Stimulated activated CD8-positive, alpha-beta memory T cell treated with anti-CD3 and anti-CD28 coated beads, Interleukin-7, amount 100 ng/mL, for 4 hours (primary cell): ENCODE measurements at regions not wholly inside any gene's neighbourhood (a gene's known extent, or its start where the extent isn't known, plus 50 kb on each side); places are given as distances from the start of the nearest gene placed in this dataset.

ENCODE experiments used
- DNase-seq, 2 donors: peaks; one replicate each; pipeline ENCODE4 v3.0.0-alpha.2; 2020; ENCODE audit warnings: low read depth in 2 of 2

- DNase-seq: no peak
Observed at GRCh38 chr22:27491888-27492287, 309.7 kb downstream of the MN1 start.

GRCh38 chr22:27492566-27493201 is 308.9 kb downstream of the MN1 start:
- DNase-seq: no peak

DNA sequence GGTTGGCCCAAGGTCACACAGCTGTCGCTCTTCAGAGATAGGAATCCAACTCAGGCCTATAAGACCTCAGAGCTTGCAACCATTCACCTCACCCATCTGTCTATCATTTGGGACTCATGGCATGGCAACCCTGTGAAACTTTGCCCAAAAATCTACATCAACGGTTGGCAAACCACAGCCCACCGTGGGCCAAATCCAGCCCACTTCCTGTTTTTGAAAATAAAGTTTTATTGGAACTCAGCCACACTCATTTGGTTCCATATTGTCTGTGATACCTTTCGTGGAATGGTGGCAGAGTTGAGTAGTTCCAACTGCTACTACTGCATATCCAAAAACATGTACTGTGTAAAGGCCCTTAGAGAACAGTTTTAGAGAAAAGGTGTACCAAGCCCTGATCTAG is 307.8 kb downstream of the MN1 start:
- DNase-seq: no peak

- DNase-seq: no peak
Observed at GRCh38 chr22:27494785-27495184, 306.8 kb downstream of the MN1 start.

GRCh38 chr22:27495325-27495724 is 306.2 kb downstream of the MN1 start:
- DNase-seq: no peak

- DNase-seq: no peak
Observed at GRCh38 chr22:27499121-27499520, 302.4 kb downstream of the MN1 start.

DNA sequence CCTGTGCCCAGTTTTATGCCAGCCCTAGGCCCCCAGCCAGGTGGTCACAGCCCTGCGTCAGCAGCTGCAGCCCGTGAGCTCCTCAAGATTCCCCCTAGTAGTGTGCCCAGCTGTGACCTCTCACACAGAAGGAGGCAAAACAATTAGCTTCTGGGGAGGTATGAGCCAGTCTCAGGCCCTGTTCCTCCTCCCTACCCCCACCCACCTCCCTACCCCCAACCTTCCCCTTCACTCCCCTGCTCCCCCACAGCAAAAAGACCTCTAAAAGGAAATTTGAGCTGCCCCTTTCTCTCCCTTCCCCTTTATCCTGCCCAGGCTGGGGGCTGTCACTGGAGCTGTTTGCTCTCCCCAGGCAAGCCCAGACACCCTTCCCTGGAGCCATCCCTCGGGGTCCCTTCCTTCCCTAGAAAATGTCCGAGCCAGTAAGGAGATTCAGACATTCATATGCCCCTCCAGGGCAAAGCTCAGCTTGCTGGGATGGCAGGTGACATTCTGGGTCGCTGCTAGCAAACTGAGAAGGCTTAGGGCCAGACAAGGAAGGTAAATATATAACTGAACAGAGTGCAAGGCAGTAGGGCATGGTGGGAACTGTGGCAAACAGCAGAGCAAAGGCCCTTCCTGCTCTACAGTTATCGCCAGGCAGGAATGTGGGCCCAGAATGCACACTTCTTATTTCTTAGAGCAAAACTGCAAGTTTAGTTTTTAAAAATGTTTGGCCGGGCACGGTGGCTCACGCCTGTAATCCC is 300.2 kb downstream of the MN1 start:
- no peak for DNase-seq

DNA sequence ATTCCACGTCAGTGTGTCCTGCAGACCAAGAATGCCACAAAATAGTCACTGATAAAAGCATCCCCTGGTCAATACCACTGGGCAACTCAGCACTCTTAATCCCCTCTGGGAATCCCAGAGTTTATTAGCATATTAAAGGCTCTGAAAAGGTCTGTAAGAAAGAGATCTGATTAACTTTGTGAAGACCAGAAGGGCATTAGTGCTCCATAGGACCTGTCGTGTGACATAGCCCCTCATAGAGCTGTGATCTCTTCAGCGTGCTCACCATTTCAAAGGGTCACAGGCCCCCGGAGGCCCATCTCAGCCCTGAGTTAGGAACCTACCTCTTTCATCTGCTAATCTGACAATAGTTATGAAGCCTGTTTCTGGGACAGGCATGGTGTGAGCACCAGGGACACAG is 299.2 kb downstream of the MN1 start:
- DNase-seq: no peak

- no peak for DNase-seq
Observed at GRCh38 chr22:27504360-27505253, 296.9 kb downstream of the MN1 start.

- DNase-seq: no peak
Observed at GRCh38 chr22:27507111-27507611, 294.4 kb downstream of the MN1 start.

DNA sequence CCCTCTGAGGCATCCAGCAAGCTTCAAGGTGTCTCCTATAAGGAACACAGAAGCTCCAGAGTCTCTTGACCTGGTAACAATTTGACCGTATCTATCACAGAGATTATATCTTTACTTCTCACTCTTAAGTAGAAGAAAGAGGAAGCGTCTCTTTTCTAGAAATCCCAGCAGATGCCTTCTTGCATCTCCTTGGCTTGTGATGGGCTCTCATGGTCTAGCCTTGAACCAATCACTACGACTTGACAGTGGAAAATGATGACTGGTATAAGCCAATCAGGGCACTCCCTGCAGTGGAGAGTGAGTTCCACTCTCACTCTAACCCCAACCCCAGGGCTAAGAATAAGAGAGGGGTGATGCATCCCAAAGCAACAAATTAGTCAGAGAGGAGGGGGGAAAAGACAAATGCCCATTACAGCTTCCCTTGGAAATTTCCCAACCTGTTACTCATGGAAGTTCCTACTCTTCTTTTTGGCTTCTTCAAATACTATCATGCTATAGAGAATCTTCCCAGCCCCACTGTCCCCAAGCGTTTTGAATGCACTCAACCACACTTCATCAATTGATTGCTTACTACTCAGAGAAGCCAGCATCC is 293.5 kb downstream of the MN1 start:
- no peak for DNase-seq

GRCh38 chr22:27509132-27509920 is 292.2 kb downstream of the MN1 start:
- DNase-seq: no peak

DNA sequence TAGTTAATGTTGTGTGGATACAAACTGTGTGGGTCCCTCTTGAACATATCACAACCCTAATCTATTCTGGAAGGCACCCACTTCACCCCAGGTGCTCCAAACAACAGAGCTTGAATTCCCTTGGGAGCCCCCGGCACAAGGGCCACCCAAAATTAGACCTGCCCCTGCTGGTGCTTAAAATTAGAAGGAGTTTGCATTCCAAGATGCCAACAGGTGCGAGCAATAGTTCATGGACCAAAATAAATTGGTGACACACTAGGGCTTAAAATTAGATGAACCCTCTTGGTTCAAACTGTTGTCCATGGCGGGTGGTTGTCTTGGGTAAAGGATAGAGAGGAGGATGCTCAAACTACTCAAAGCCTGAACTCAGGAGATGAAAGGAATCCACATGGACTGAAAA is 291.5 kb downstream of the MN1 start:
- DNase-seq: no peak

GRCh38 chr22:27512283-27512761 is 289.2 kb downstream of the MN1 start:
- no peak for DNase-seq

- no peak for DNase-seq
Observed at GRCh38 chr22:27513021-27513420, 288.5 kb downstream of the MN1 start.

- DNase-seq: no peak
Observed at GRCh38 chr22:27514601-27515523, 286.7 kb downstream of the MN1 start.

DNA sequence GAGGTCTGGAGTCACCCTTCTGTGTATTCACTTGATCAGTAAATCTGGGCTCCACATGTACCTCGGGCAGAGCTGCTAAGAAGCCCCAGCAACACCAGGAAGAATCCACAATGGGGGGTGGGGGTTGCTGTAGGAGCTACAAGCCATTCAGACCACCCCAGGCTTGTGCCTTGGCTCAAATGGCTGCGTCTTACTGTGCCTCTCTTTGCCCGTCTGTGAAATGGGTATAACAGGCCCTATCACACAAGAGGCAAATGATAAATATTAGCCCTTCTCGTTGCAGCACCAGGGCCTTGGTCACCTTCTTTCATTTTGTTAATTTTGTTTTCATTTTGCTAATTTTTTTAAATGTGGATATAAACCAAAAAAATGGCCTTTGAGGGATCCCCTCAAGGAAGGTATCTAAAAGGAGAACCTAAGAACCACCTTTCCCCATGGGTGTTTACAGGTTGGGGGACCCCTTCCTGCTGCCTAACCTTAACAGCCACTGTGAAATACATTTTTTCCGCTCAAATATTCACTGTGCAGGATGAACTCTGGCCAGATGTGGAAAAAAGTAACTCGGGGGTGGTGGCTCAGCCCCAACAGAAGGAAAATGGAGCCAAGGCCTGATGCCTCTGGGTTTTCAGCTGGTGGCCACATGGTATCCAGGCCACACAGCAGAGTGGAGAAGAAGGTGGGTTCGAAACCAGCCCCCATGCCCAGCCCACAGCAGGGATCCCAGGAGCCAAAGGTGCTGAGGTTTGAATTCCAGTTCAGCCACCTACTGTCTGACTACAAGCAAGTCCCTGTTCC is 284.0 kb downstream of the MN1 start:
- DNase-seq: no peak

GRCh38 chr22:27518531-27519340 is 282.8 kb downstream of the MN1 start:
- DNase-seq: no peak
